Esophagus squamous epithelium (tissue), 5 donors: ENCODE measurements at regions not wholly inside any gene's neighbourhood (a gene's known extent, or its start where the extent isn't known, plus 50 kb on each side); places are given as distances from the start of the nearest gene placed in this dataset.

ENCODE experiments used
- DNase-seq: peaks from one replicate; lab custom pipeline; 2025; lab: John Stamatoyannopoulos, UW
- H3K27ac ChIP-seq, 4 donors: fragments of 200-600 bp; sonication (generic); one replicate each; pipeline ENCODE4 v1.5.1; 2016 to 2019; ENCODE audit warnings: mild to moderate bottlenecking in 1 of 4
- H3K27me3 ChIP-seq, 4 donors: fragments of 200-600 bp; sonication (generic); 1 replicate in 3 of 4; 2 replicates in 1 of 4; pipeline versions ENCODE4 v1.5.1 to v1.6.0; 2017 to 2021; ENCODE audit warnings: antibody characterized with exemption in 1 of 4
- H3K36me3 ChIP-seq, 3 donors: fragments of 200-600 bp; sonication (generic); one replicate each; pipeline ENCODE4 v1.5.1; 2016 to 2019
- H3K4me1 ChIP-seq, 3 donors: fragments of 200-600 bp; sonication (generic); one replicate each; pipeline ENCODE4 v1.5.1; 2017 to 2019
- H3K4me3 ChIP-seq, 4 donors: fragments of 200-600 bp; sonication (generic); 1 replicate in 3 of 4; 2 replicates in 1 of 4; pipeline ENCODE4 v1.5.1; 2016 to 2019; ENCODE audit warnings: mild to moderate bottlenecking in 2 of 4, moderate library complexity in 1 of 4
- H3K9me3 ChIP-seq, 3 donors: fragments of 200-600 bp; sonication (generic); one replicate each; pipeline ENCODE4 v1.5.1; 2016 to 2019
- POLR2A ChIP-seq, 4 donors: fragments of 450-650 bp; IDR thresholded peaks; one replicate each; pipeline ENCODE4 v1.6.1; 2017; ENCODE audit warnings: antibody characterized with exemption in 4 of 4, mild to moderate bottlenecking in 4 of 4, moderate library complexity in 3 of 4
- WGBS, 2 donors: methylation state at CpG; one replicate each; pipeline ENCODE4 v1.1.5; 2018; 5-methylcytosine and 5-hydroxymethylcytosine counted together
- intact Hi-C: fragments of 100-400 bp; cut with DNase I; formaldehyde crosslinking; loops from one replicate; pipeline ENCODE4 v1.15.0; 2022
- TF ChIP-seq, protein P1 (sequence below), 6 experiments: fragments of 450-650 bp in 4 of 6; fragments of 200-600 bp in 2 of 6; sonication (generic) in 2 of 6; IDR thresholded peaks; one replicate each; pipeline ENCODE4 v1.5.1; 2016 to 2019; ENCODE audit warnings: antibody characterized with exemption in 6 of 6, mild to moderate bottlenecking in 4 of 6, moderate library complexity in 4 of 6
- donor health status: DM: yes; HTN: yes; CAD: no.

DNA sequence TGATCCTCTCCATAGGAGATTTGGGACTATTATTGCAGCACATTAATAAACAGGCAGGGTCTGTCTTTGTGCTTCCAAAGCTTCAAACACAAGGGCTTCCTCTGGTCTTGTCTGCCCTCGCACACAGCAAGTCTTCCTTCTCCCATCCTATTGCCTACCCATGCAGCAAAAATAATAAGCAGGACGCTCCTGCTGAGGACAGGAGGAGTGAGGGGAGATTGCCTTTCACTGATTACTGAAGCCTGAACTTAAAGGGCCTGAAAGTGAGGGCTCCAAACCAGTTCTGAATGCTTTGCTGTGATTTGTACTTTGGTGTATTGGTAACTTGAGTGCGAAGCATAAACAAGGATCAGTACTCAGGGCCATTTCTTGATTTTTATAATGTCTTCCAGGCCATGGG, 197.6 kb upstream of the XYLT1 start:
- 76 to 79% methylated on average over 3 of the region's 3 CpGs for WGBS, 2 donors
- Histone ChIP-seq H3K36me3 (no peaks in the 10 kb centered on the region), H3K4me1 (no peaks in the 10 kb centered on the region), H3K4me3 (no peak overlapping the region), H3K27ac (no peak overlapping the region), H3K27me3 (no peaks in the 10 kb centered on the region), H3K9me3 (no peaks in the 10 kb centered on the region)
- DNase-seq = no peak
- TF ChIP-seq, protein P1, sequence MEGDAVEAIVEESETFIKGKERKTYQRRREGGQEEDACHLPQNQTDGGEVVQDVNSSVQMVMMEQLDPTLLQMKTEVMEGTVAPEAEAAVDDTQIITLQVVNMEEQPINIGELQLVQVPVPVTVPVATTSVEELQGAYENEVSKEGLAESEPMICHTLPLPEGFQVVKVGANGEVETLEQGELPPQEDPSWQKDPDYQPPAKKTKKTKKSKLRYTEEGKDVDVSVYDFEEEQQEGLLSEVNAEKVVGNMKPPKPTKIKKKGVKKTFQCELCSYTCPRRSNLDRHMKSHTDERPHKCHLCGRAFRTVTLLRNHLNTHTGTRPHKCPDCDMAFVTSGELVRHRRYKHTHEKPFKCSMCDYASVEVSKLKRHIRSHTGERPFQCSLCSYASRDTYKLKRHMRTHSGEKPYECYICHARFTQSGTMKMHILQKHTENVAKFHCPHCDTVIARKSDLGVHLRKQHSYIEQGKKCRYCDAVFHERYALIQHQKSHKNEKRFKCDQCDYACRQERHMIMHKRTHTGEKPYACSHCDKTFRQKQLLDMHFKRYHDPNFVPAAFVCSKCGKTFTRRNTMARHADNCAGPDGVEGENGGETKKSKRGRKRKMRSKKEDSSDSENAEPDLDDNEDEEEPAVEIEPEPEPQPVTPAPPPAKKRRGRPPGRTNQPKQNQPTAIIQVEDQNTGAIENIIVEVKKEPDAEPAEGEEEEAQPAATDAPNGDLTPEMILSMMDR (IDR thresholded peaks at IDR 0.05) = no peak
- no peak for TF ChIP-seq POLR2A (IDR thresholded peaks at IDR 0.05)
- intact Hi-C loops = no loop called here

GRCh38 chr16:17666293-17666692, 195.5 kb upstream of the XYLT1 start:
- H3K4me3 ChIP-seq = no peak overlapping the region
- no peaks in the 10 kb centered on the region for H3K9me3 ChIP-seq
- intact Hi-C loops = no loop called here
- WGBS, 2 donors = 72 to 76% methylated on average over 3 of the region's 3 CpGs
- TF ChIP-seq POLR2A (IDR thresholded peaks at IDR 0.05) = no peak
- TF ChIP-seq, protein P1 (IDR thresholded peaks at IDR 0.05) = no peak
- DNase-seq = no peak
- no peak overlapping the region for H3K27ac ChIP-seq
- H3K36me3 ChIP-seq = no peaks in the 10 kb centered on the region
- H3K27me3 ChIP-seq = peaks cover 0 to 2% (median 0%) of the 10 kb centered on the region in 4 donors
- H3K4me1 ChIP-seq = no peaks in the 10 kb centered on the region

DNA sequence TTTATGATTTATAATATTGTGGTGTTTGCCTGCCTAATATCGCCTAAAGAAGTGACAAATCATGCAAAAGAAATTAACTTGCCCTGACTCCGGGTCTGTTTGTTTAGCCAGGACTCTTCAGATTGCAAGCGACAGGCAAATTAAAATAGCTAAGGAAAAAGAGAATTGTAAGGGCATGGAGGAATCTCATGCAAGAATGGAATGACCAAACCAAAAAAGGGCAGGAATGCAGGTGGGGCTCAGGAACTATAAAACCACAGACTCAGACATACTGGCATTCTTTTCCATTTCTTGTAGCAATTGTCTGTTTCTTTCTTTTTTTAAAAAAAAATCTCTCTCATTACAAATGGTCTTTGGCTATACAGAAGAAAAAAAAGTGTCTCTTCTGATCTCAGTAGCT, 188.1 kb upstream of the XYLT1 start:
- DNase-seq = no peak
- peaks cover 0 to 2% (median 0%) of the 10 kb centered on the region in 4 donors for H3K27me3 ChIP-seq
- 60 to 67% methylated on average over 3 of the region's 3 CpGs for whole genome bisulfite sequencing, 2 donors
- H3K36me3 ChIP-seq = no peaks in the 10 kb centered on the region
- H3K4me3 ChIP-seq = no peak overlapping the region
- no peak overlapping the region for H3K27ac ChIP-seq
- H3K4me1 ChIP-seq = no peaks in the 10 kb centered on the region
- intact Hi-C loops = no loop called here
- no peaks in the 10 kb centered on the region for H3K9me3 ChIP-seq
- no peak for TF ChIP-seq POLR2A (IDR thresholded peaks at IDR 0.05)
- TF ChIP-seq, protein P1 (IDR thresholded peaks at IDR 0.05) = no peak

GRCh38 chr16:17657045-17657444, 186.3 kb upstream of the XYLT1 start:
- Histone ChIP-seq H3K27ac (no peak overlapping the region), H3K4me3 (no peak overlapping the region), H3K27me3 (no peaks in the 10 kb centered on the region), H3K9me3 (no peaks in the 10 kb centered on the region), H3K4me1 (no peaks in the 10 kb centered on the region), H3K36me3 (no peaks in the 10 kb centered on the region)
- 57 to 60% methylated on average over 7 of the region's 7 CpGs for WGBS, 2 donors
- intact Hi-C loops = no loop called here
- no peak for DNase-seq
- TF ChIP-seq POLR2A (IDR thresholded peaks at IDR 0.05) = no peak
- TF ChIP-seq, protein P1 (IDR thresholded peaks at IDR 0.05) = no peak

- TF ChIP-seq, protein P1 (IDR thresholded peaks at IDR 0.05) = no peak
- TF ChIP-seq POLR2A (IDR thresholded peaks at IDR 0.05) = no peak
- WGBS, 2 donors = 28 to 36% methylated on average over 4 of the region's 4 CpGs
- no peaks in the 10 kb centered on the region for H3K27me3 ChIP-seq
Measured at GRCh38 chr16:17654571-17654970, 183.8 kb upstream of the XYLT1 start.

More at GRCh38 chr16:17654571-17654970, 183.8 kb upstream of the XYLT1 start:
- Histone ChIP-seq H3K36me3 (no peaks in the 10 kb centered on the region), H3K4me3 (no peak overlapping the region), H3K4me1 (no peaks in the 10 kb centered on the region), H3K27ac (no peak overlapping the region), H3K9me3 (no peaks in the 10 kb centered on the region)
- intact Hi-C loops = no loop called here
- no peak for DNase-seq
